ENCODE measurements at regions not wholly inside any gene's neighbourhood (a gene's known extent, or its start where the extent isn't known, plus 50 kb on each side); places are given as distances from the start of the nearest gene placed in this dataset.

DNA sequence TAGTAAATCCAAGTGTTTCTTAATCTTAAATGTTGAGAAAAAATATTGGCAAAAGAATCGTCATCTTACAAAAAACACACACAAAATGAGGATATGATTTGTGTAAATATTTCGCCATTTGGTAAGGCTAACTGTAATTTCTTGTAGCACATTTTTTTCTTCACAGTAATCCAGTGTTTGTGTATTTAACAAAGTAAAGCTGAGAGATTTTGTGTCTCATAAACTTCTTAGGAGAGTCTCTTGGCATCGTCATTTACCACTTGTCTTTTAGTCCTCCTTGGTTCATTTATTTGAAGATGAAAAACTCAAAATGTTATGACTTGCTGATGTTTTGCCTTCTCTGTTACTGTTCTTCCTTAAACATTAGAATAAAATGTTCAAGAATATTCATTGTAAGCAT lies 326.7 kb upstream of the PITX2 start:
- no peaks in the 10 kb centered on the region for H3K36me3 Mint-ChIP-seq (ENCODE audit: low read depth)
- DNase-seq, result no peak
- TF ChIP-seq, protein P1, sequence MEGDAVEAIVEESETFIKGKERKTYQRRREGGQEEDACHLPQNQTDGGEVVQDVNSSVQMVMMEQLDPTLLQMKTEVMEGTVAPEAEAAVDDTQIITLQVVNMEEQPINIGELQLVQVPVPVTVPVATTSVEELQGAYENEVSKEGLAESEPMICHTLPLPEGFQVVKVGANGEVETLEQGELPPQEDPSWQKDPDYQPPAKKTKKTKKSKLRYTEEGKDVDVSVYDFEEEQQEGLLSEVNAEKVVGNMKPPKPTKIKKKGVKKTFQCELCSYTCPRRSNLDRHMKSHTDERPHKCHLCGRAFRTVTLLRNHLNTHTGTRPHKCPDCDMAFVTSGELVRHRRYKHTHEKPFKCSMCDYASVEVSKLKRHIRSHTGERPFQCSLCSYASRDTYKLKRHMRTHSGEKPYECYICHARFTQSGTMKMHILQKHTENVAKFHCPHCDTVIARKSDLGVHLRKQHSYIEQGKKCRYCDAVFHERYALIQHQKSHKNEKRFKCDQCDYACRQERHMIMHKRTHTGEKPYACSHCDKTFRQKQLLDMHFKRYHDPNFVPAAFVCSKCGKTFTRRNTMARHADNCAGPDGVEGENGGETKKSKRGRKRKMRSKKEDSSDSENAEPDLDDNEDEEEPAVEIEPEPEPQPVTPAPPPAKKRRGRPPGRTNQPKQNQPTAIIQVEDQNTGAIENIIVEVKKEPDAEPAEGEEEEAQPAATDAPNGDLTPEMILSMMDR (IDR thresholded peaks at IDR 0.05), result no peak
- no peaks in the 10 kb centered on the region for H3K27me3 Mint-ChIP-seq (ENCODE audit: insufficient read depth)
- no peaks in the 10 kb centered on the region for H3K9me3 Mint-ChIP-seq
- H3K4me3 Mint-ChIP-seq, result no peak overlapping the region
- no peak overlapping the region for H3K27ac Mint-ChIP-seq
- H3K4me1 Mint-ChIP-seq (ENCODE audit: low read depth), result peaks cover 16% of the 10 kb centered on the region

DNA sequence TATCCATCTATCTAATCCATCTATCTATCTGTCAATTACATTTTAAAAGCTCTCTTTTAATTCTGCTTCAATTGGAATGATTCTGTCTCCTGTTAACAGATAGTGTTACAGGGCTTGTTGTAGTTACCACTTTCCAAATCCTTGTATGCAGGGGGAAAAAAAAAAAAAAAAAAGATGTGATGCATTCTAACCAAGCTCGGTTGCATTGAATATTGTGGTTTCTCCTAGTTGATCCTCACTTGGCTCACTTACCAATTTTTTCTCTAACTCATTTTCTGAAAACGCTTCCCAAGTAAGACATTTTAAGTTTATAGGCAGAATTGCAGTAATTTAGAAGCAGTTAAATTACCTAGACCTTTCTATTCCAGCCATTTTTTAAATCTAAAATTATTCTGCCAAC lies 327.9 kb upstream of the PITX2 start:
- no peak overlapping the region for H3K4me3 Mint-ChIP-seq
- H3K27me3 Mint-ChIP-seq (ENCODE audit: insufficient read depth), result no peaks in the 10 kb centered on the region
- H3K36me3 Mint-ChIP-seq (ENCODE audit: low read depth), result no peaks in the 10 kb centered on the region
- peaks cover 16% of the 10 kb centered on the region for H3K4me1 Mint-ChIP-seq (ENCODE audit: low read depth)
- DNase-seq, result no peak
- H3K9me3 Mint-ChIP-seq, result no peaks in the 10 kb centered on the region
- TF ChIP-seq, protein P1 (IDR thresholded peaks at IDR 0.05), result no peak
- no peak overlapping the region for H3K27ac Mint-ChIP-seq

DNA sequence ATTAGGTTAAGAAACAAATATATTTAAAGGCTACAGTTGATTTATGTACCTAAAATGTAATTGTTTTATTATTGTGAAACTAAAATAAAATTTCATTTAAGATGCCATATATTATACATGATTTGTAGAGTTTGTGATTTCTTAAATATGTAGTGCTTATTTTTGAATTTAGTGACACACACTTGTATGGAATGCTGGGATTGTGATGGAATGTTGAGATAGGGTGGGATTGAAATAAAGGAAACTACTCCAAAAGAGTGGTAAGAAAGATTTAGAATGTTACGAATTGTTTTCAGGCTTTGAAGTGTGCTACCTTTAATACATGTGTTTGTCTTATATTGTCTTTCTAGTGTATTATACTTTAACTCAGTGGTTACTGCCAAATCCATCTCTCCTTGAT lies 330.3 kb upstream of the PITX2 start:
- Mint-ChIP-seq H3K36me3 (ENCODE audit: low read depth) (no peaks in the 10 kb centered on the region), H3K27ac (peak overlapping the region; percentile 16; the same call in 1 of the 2 replicates), H3K9me3 (no peaks in the 10 kb centered on the region), H3K4me1 (ENCODE audit: low read depth) (peaks cover 16% of the 10 kb centered on the region), H3K4me3 (peak overlapping the region; percentile 33; the same call in 1 of the 2 replicates), H3K27me3 (ENCODE audit: insufficient read depth) (no peaks in the 10 kb centered on the region)
- TF ChIP-seq, protein P1 (IDR thresholded peaks at IDR 0.05), result no peak
- DNase-seq, result peak; percentile 17

DNA sequence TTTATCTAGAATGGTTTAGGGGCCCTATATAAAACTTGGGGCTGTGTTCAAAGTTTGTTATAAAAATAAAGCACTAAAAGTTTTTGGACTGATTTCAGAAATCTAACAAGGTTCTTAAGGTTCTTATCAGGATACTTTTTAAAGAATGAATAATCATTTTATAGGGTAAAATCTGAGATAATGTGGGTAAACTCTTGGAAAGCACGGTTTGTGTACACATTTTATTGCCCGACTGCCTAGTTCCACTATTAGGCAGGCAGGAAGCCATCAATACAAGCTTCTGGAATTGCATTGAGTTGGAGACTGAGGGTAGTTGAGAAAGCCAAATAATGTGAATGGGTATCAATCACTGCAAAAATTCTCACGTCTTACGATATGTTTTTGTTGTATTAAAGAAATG lies 331.0 kb upstream of the PITX2 start:
- Mint-ChIP-seq H3K27me3 (ENCODE audit: insufficient read depth) (no peaks in the 10 kb centered on the region), H3K4me3 (no peak overlapping the region), H3K4me1 (ENCODE audit: low read depth) (peaks cover 16% of the 10 kb centered on the region), H3K9me3 (no peaks in the 10 kb centered on the region), H3K36me3 (ENCODE audit: low read depth) (no peaks in the 10 kb centered on the region), H3K27ac (no peak overlapping the region)
- no peak for DNase-seq
- TF ChIP-seq, protein P1 (IDR thresholded peaks at IDR 0.05), result no peak

DNA sequence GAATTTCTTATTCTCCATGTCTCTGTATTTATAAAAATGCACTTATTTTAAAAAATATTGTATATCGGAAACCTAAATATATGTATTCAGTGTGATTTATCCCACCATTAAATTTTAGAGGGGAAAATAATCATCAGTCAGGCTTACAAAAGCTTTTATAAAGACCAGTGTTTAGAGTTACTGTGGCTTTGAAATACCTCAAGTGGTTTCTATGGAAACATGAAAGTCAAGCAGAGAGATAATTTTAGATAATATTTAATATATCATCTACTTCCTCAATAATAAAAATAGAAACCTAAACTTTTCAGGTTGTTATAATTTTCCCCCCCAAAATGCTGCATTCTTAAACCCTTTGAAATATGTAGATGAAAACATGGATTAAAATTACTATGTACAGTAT lies 332.9 kb upstream of the PITX2 start:
- peaks cover 17% of the 10 kb centered on the region for H3K4me1 Mint-ChIP-seq (ENCODE audit: low read depth)
- no peaks in the 10 kb centered on the region for H3K27me3 Mint-ChIP-seq (ENCODE audit: insufficient read depth)
- TF ChIP-seq, protein P1 (IDR thresholded peaks at IDR 0.05), result no peak
- no peaks in the 10 kb centered on the region for H3K9me3 Mint-ChIP-seq
- no peak for DNase-seq
- no peak overlapping the region for H3K27ac Mint-ChIP-seq
- no peaks in the 10 kb centered on the region for H3K36me3 Mint-ChIP-seq (ENCODE audit: low read depth)
- no peak overlapping the region for H3K4me3 Mint-ChIP-seq

DNA sequence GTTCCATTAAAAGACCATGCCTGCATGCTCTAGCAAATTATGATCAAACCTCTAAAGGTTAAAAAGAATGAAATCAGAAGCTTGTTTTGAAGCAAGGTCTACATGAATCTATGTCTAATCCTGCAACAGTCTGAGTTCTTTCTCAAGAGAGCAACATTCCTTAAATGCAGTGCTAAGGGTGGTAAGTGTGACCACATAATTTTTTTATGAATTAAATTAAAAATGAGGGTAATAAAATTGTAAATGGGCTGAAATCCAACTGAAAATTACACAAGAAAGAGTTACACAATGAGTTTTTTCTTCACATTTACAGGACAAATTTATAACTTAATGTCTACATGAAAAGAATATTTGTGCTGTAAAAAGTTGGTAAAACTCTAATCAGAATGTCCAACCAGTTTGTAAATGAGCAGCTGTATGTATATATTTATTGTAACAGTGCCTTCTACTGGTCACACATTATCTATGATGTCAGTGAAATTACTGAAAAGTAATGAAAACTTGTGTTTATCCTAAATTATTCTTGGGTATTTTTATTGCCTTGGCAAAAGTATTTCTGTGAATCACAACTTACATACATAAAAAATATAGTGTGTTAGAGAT lies 336.3 kb upstream of the PITX2 start:
- Mint-ChIP-seq H3K27me3 (ENCODE audit: insufficient read depth) (no peaks in the 10 kb centered on the region), H3K36me3 (ENCODE audit: low read depth) (no peaks in the 10 kb centered on the region), H3K9me3 (no peaks in the 10 kb centered on the region), H3K4me1 (ENCODE audit: low read depth) (peaks cover 21% of the 10 kb centered on the region), H3K4me3 (no peak overlapping the region), H3K27ac (no peak overlapping the region)
- DNase-seq, result peak; percentile 23
- TF ChIP-seq, protein P1 (IDR thresholded peaks at IDR 0.05), result peak; percentile 84
